AML-193 (cell line): ENCODE measurements at regions not wholly inside any gene's neighbourhood (a gene's known extent, or its start where the extent isn't known, plus 50 kb on each side); places are given as distances from the start of the nearest gene placed in this dataset.

ENCODE experiments used
- DNase-seq, 2 experiments: peaks; one replicate each; lab custom pipeline; 2025; lab: John Stamatoyannopoulos, UW

DNA sequence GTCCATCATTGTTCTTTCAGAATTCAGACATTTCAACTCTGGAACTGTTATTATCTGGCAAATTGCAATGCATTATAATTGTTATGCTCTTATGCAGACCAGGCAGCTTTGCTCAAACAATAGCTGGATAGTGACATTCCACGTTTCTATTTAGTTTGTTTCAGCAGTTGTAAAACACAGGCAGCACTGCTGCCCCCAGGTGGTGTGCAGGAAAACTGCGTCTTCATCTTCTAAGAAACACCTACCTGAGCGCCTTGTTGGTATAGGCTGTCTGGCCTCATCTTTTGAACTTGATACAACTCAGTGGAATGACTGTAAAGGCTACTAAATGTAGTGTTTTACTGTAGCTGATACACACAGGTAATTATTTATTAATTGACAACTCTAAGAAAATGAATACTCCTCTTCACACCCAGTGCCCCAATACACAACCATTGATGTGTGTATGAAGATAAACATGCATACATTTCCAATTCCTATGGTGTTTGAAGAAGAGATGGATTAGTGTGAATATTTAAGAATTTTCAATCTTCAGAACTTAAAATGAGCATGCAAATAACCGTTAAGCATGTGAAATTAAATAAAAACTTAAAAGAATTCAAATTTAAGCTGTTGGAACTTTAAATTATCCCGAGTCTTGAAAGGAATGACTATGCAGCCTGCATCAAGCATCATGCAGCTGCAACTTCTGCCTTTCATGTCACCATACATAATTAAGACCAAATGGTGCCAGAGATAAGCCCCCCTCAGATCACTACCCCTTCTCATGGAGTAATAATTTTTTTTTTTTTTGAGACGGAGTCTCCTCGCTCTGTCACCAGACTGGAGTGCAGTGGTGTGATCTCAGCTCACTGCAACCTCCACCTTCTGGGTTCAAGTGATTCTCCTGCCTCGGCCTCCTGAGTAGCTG, 85.6 kb downstream of the CD8B2 start:
- DNase-seq: no peak

DNA sequence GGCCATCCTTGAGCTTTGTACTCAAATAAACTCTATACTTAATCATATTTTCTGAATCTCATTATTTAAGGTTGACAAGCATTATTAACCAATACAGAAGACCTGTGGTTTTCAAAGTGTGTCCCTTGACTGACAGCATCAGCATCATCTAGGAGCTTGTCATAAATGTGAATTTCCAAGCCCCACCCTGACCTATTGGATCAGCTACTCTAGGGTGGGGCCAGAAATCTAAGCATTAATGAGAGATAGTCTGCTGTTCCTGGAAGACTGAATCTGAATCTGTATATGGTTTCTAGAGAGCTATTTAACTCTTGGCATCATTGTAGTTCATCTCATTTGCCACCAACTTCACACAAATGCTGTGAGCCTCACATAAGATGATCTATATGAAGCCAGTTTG, 86.6 kb downstream of the CD8B2 start:
- DNase-seq: no peak

DNA sequence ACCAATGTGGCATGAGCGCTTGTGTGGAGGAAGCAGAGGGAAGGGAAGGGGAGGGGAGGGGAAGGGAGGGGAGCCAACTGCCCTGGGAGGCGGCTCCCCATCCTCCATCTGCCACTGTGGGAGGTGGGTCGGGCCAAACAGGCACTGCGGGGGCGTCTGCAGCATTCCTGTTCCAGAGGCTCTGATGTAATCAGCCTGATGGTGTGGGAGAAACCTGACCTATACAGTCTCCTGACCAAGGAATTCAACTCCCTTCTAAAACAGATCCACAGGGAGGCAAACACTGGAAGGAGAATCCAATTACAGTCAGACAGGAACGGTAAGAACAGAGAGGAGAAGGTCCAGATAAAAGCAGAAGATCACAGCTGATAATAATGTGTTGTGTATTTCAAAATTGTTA, 88.8 kb downstream of the CD8B2 start:
- no peak for DNase-seq

DNA sequence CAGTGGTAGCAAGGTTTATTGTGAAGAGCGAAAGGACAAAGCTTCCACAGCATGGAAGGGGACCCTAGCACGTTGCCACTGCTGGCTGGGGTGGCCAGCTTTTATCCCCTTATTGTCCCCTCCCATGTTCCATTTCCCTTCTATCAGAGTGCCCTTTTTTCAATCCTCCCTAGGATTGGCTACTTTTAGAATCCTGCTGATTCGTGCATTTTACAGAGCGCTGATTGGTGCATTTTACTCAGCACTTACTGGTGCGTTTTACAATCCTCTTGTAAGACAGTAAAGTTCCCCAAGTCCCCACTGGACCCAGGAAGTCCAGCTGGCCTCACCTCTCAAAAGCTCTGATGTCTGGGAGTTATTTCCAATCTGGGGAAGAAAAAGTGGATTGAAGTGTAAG, 90.1 kb downstream of the CD8B2 start:
- no peak for DNase-seq

DNA sequence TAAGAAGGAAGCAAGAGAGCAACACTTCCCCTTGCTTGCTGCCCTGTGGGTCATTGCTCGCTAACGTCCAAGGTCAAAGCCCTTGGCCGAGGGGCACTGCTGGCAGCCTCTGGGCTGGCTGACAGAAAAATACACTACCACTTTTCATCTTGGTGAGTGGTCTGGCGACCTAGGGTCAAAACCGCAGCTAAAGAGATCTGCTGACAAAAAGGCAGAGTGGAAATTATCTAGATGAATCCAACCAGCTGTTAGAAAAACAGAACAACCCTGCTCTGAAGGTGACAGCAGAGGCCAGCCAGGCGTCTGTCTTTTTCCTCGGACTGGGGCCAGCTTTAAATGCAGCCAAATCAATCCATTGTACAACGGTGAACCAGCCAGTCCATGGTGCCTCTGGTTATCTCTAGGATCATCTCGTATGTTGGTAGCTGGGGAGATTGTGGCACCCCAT, 92.6 kb downstream of the CD8B2 start:
- DNase-seq: no peak

DNA sequence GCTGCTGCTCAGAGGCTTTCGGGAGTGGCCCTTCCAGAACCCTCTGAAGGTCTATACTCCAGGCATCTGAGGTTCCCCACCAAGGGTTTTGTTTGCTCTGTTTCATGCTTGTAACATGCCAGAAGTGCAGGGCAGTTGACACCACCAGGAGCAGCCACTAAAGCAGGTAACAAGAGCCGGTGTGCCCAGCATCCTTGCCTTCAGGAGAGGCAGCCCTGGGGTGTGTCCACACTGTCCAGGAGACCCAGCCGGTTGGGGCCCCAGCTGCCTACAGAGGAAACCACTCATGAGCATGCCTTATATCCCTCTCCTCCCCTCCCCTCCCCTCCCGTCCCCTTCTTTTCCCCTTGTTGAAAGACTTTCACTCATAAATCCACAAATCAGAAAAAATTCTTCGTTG, 93.1 kb downstream of the CD8B2 start:
- DNase-seq: no peak

DNA sequence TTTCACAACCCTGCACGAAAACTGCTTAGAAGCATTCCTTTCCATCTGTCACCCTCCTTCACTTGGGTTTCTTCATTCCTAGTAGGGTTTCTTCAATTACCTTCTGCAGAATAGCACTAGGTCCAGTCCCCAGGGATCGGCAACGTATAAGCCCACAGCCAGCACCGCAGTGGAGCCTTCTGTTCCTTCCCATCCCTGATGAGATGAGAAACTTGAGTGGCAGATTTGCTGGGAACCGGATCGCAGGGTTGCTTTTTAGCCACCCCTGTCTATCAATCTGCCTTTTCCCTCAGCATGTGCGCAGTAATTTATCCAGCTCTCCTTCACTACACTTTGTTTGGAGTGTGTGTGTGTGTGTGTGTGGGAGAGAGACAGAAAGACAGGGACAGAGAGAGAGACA, 94.2 kb downstream of the CD8B2 start:
- no peak for DNase-seq

DNA sequence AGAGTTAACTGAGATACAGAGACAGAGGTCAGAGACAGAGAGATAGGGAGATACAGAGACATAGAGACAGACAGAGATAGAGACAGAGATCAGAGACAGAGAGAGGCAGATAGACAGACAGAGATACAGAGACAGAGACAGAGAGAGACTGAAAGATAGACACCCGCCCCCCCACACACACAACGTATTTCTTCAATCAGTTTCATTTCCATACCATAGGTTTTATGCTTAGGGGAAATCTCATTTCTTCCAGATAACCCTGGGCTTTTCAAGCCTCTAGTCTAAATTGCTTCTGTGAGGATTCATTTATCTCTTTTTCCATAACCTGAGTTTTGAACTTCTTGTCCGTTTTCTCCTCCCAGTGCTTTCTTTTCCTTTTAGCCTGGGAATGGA, 94.6 kb downstream of the CD8B2 start:
- peak in 1 of 2 experiments; percentile 1 for DNase-seq

DNA sequence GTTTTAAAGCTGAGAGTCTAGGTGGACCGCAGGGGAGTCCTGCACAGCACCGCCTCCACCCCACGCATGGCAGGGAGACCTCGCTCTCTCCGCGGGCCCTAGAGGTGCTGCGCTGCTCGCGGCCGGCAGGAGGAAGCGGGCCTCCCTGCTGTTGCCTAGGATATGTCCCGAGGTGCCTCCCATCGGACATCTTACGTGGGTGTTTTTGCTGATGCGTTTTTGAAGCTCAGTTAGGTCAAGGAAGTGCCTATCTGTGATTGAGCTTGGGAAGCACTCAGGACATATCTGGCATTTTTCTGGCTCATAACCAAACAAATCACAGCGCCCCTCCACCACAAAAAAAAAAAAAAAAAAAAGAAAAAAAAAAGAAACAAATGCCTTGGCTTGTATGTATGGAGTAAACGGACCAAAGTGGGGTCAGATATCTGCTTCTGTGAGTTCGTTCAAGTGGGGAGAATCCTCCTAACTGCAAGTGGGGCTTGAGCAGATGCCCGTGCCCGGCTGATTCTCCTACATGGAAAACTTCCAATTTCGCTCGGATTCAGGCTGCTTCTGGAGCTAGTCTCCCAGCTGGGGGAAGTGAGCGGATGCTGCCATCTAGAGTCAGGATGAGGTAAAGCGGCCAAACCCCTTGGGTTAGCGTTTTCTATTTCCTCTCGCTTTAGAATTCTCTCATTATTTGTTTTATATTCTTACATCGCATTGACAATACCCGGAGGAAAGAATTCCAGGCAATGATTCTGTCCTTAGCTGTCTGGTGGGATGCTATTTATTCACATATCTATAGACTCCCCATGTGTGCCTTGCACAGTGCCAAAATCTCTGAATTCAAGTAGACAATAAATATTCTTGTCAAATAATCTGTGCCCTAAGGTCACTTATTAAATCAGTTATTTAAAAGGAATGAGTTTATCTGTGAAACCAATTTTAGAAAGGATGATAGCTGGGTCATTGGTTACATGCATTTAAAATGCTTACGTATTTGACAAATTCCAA, 95.3 kb downstream of the CD8B2 start:
- DNase-seq: peak; percentile 17 to 38

DNA sequence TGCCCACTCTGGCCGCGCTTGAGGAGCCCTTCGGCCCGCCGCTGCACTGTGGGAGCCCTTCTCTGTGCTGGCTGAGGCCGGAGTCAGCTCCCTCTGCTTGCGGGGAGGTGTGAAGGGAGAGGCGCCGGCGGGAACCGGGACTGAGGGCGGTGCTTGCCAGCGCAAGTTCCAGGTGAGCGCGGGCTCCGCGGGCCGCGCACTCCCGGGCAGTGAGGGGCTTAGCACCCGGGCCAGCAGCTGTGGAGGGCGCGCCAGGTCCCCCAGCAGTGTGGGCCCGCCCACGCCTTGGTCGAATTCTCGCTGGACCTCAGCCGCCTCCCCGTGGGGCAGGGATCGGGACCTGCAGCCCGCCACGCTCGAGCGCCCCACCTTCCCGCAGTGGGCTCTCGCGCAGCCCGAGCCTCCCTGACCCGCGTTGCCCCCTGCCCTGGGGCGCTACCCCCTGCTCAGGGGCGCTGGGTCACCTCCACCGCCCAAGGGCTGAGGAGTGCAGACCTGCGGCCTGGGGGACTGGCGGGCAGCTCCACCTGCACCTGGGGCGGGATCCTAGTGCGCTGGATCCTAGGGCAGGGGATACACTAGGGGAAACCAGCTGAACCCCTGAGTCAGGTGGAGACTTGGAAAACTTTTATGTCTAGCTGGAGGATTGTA, 97.3 kb downstream of the CD8B2 start:
- no peak for DNase-seq

DNA sequence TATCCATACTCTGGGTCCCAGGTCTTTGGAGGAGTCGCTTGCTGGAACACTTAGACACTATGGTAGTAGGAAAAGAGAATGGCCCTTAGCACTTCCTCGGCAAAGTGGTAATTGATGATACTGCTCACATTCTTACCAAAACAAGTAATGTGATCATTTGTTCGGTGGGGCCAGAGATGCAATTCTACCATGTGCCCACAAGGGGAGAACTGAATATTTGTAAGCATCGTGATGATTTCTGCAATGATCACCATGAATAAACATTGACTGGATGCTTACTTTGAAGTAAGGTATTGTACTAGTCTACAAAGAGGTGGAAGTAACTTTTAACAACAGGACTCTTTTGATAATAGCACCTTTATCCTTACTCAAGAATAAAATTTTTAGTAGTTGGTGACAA, 109.7 kb downstream of the CD8B2 start:
- DNase-seq: no peak

DNA sequence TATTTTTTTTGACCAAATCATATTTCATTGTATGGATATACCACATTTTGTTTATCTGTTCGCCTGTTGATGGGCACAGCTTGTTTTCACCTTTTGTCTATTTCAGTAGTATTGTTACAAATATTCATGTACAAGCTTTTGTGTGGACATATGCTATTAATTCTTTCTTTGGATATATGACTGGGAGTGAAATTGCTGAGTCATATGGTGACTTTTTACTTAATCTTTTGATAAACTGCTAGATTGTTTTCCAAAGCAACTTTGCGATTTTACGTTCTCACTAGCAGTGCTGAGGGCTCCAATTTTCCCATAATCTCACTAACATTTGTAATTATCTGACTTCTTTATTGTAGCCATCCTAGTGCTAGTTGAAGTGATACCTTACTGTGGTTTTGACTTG, 112.4 kb downstream of the CD8B2 start:
- no peak for DNase-seq

DNA sequence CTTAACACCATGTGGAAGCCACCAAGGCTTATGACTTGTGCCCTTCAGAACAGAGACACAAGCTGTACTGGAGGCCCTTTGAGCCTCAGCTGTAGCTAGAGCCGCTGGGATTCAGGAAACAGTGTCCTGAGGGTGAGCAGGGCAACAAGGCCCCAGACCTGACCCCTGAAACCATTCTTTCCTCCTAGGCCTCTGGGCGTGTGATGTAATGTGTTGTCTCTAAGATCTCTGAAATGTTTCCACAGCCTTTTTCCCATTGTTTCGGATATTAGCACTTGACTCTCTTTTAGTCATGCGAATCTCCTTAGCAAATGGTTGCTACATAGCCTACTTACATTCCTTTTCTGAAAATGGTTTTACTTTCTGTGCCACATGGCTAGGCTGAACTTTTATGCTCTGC, 114.9 kb downstream of the CD8B2 start:
- DNase-seq: no peak

DNA sequence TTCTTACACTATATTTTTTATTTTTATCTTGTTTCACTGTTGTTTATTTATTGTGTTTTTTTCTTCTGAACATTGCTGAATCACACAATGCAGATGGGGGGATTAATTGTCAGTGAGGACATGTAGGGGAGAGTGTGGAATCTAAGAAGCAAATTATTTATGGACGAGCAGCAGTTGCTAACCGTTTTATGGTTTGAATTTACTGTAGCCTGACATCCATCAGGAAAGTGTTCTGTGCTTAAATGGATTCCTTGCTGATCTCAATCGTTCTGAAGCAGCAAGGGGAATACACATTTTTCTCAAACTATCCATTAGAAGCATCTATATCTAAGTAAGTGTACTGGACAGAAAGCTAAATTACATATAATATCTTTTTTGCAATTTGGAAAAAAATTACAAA, 119.5 kb downstream of the CD8B2 start:
- DNase-seq: no peak

DNA sequence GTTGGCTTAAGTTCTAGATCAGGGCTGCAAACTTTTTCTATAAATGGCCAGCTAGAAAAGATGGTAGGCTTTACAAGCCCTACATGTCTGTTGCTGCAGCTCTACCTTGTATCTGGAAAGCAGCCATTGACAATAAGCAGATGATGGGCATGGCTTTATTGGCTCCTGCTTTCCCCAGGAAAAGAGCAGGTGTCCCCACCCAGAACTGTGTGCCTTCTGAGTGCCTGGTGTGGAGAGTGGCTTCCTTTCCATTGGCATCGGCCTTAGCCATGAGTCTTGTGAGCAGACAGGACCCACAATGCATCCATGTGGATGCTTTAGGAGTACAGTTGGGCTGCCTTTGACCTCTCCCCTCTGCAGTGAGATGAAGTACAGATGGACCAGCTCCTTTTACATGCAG, 120.2 kb downstream of the CD8B2 start:
- DNase-seq: no peak

DNA sequence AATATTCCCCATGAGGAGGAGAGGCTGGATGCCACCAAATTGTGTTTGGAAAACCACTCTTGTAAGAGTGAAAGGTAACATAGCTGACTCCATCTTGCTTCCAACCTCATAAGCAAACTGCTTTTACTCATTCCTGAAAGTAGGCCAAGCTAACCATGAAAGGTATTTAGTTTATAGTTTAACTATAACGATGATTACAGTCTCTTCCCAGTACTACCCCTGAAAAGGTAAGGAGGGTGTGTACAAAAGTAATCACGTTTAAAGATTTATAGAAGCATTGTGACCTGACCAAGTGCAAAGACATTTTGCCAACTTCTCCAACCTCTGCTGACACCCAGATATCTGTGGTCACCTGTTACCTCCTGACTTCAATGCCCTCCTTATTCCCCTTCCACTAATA, 122.6 kb downstream of the CD8B2 start:
- DNase-seq: no peak

DNA sequence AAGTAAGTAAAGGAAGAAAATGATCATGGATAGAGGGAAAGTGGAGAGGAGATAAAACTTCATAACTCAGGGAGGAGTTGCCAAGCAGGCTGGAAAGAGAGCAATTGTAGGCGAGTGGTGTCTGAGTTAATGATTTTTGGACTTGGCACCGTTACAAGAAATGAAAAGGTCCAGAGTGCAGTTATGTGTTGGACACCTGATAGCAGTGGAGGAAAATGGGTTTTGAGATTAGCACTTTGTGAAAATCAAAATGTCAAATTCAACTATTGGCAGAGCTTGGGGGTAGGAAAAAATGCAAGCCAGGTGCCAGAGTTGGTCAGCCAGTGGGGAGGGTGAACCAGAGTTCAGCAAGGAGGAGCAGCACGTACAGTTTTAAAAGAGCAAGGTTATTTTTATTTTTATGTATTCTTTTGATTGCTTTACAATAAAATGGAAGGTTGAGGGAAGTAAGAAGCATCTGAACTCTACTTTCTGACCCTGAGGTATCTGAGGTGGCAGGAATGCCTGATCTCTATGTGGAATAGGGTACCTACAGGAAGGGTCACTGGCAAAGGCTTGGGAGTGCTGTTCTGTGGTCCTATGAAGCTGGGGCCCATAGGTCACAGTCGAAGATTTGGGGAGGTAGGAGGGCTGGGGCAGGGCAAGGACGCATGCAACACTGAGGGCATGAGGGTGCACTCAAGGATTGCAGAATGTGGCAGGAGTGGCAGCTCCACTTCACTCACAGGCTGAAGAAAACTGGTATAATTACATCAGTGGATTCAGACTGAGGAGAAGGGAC, 127.5 kb downstream of the CD8B2 start:
- no peak for DNase-seq

DNA sequence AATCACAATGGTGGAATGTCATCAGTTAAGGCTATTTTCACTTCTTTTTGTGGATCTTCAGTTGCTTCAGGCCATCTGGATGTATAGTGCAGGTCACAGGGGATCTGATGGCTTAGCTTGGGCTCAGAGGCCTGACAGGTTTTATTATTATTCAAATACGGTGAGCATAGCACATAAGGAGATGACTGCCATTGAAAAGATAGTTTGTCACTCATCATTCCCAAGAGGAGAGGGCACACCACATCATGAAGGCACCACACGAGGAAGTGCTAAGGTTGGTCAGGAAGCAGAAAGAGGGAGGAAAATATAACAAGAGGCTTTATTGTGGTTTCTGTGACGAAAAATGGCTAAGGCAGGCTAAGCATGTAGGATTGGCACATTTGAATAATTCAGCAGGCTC, 131.4 kb downstream of the CD8B2 start:
- no peak for DNase-seq

DNA sequence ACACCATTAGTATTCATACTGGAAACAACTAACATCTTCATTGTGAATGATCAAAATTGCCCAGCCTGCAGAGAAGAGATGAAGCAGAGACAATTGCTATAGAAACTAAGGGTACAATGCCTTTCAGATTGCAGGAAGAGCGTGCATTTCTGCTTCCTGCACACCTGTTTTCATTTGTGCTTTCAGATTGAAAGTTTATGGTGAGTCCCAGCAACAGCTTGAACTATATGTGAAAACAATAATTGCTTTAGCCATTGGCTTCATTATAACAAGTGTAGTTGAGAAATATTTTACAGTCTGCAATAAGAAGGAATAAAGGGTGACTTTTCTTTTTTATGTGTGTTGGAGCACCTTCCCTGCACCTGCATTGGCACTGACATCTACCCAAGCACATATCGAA, 136.3 kb downstream of the CD8B2 start:
- DNase-seq: no peak

DNA sequence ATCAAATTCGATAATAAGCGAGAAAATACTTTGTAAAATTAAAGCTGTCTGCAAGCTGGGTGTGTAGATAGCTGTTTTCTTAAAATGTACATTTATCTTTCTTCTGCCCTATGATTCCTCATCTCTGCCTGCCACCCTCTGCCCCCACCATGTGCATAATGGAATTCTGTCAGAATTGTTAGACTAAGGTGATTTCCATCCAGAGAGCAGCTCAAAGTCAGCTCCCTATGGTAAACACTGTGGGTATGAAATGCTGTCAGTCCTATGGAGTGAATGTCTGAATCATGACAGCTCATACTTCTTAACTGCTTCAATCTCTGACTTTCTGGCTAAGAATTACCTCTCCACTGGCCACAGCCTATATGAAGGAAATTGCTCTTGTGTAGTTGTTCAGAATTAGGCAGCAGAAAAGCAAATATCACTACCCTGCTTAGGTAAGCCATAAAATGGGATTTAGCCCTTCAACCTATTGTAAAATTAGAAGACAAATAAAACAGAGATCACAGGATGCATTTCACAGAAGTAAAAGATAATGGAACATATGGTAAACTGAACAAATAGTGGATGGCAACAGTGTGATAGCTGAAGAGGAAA, 137.7 kb downstream of the CD8B2 start:
- no peak for DNase-seq

DNA sequence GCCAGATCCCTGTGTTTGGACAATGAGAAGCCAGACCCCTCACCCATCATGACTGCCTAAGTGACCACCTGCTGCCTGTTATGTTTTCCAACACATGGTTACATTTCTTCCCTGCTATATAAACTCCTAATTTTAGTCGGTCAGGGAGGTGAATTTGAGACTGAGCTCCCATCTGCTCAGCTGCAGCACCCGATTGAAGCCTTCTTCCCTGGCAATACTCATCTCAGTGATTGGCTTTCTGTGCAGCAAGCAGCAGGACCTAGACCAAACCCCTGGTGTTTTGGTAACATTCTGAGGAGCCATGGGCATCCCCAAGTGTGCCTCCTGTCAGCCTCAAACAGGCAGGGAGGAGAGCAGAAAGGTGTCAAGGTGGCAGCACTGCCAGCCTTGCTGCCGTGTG, 141.2 kb downstream of the CD8B2 start:
- no peak for DNase-seq
